ENCODE measurements at regions not wholly inside any gene's neighbourhood (a gene's known extent, or its start where the extent isn't known, plus 50 kb on each side); places are given as distances from the start of the nearest gene placed in this dataset.
"Not testable (repeated sequence)": the region's sequence is repeated elsewhere in the genome, so short reads cannot be mapped to it uniquely, and the experiment has no call there.

- DNase-seq = no peak
Measured at GRCh38 chr2:160816916-160817499, 323.4 kb upstream of the RBMS1 start.

- DNase-seq = no peak
Measured at GRCh38 chr2:160820691-160821090, 327.1 kb upstream of the RBMS1 start.

- no peak for DNase-seq
Measured at GRCh38 chr2:160822006-160822405, 328.4 kb upstream of the RBMS1 start.

GRCh38 chr2:160825433-160825832 is 331.8 kb upstream of the RBMS1 start:
- DNase-seq = no peak

- no peak for DNase-seq
Measured at GRCh38 chr2:160826496-160826895, 332.9 kb upstream of the RBMS1 start.

- DNase-seq = no peak
Measured at GRCh38 chr2:160828076-160828475, 332.2 kb upstream of the TANK start.

- DNase-seq = not testable (repeated sequence)
Measured at GRCh38 chr2:160832381-160832780, 327.8 kb upstream of the TANK start.

GRCh38 chr2:160835166-160835565 is 325.1 kb upstream of the TANK start:
- no peak for DNase-seq

GRCh38 chr2:160836755-160837154 is 323.5 kb upstream of the TANK start:
- DNase-seq = no peak

- no peak for DNase-seq
Measured at GRCh38 chr2:160837416-160837815, 322.8 kb upstream of the TANK start.

- no peak for DNase-seq
Measured at GRCh38 chr2:160838147-160838546, 322.1 kb upstream of the TANK start.

- no peak for DNase-seq
Measured at GRCh38 chr2:160838691-160839090, 321.5 kb upstream of the TANK start.

GRCh38 chr2:160842286-160842685 is 317.9 kb upstream of the TANK start:
- no peak for DNase-seq

- no peak for DNase-seq
Measured at GRCh38 chr2:160859096-160859495, 301.1 kb upstream of the TANK start.

GRCh38 chr2:160862226-160862625 is 298.0 kb upstream of the TANK start:
- DNase-seq = no peak

GRCh38 chr2:160868891-160869290 is 291.3 kb upstream of the TANK start:
- DNase-seq = no peak

- DNase-seq = no peak
Measured at GRCh38 chr2:160869411-160869810, 290.8 kb upstream of the TANK start.

GRCh38 chr2:160870729-160871465 is 289.3 kb upstream of the TANK start:
- DNase-seq = no peak

- DNase-seq = no peak
Measured at GRCh38 chr2:160871953-160872352, 288.3 kb upstream of the TANK start.

GRCh38 chr2:160876029-160876428 is 284.2 kb upstream of the TANK start:
- DNase-seq = no peak

GRCh38 chr2:160876765-160877164 is 283.5 kb upstream of the TANK start:
- DNase-seq = no peak

GRCh38 chr2:160878618-160879017 is 281.6 kb upstream of the TANK start:
- no peak for DNase-seq

GRCh38 chr2:160882906-160883305 is 277.3 kb upstream of the TANK start:
- no peak for DNase-seq

GRCh38 chr2:160884056-160884455 is 276.2 kb upstream of the TANK start:
- no peak for DNase-seq

All from GDM1 (cell line).